MCF 10A (cell line): ENCODE measurements at regions not wholly inside any gene's neighbourhood (a gene's known extent, or its start where the extent isn't known, plus 50 kb on each side); places are given as distances from the start of the nearest gene placed in this dataset.
"Not testable (repeated sequence)": the region's sequence is repeated elsewhere in the genome, so short reads cannot be mapped to it uniquely, and the experiment has no call there.

Experiments
- BruUV-seq: library from RNA; stranded (reverse); fragments of 400-500 nt; replicated peaks from 2 replicates; lab custom pipeline; 2021; lab: Mats Ljungman, UMichigan
- CTCF ChIA-PET: fragments of 300-600 bp; sonication (Branson Sonifier 250); formaldehyde crosslinking; extraction: SDS; loops from one replicate; lab custom pipeline; 2021; ENCODE audit warnings: antibody characterized with exemption, inconsistent platforms; lab: Yijun Ruan, JAX
- POLR2A ChIA-PET: fragments of 300-600, 350-650 bp; sonication (Branson Sonifier 250); formaldehyde crosslinking; extraction: SDS; loops from one replicate; lab custom pipeline; 2020; ENCODE audit warnings: antibody characterized with exemption, inconsistent platforms; lab: Yijun Ruan, JAX
- DNase-seq: peaks from one replicate; pipeline ENCODE4 v3.0.0-alpha.2; 2018; ENCODE audit not compliant: unreplicated experiment
- H3K27ac Mint-ChIP-seq: one replicate; pipeline ENCODE4 v1.8.0; 2022; ENCODE audit warnings: mild to moderate bottlenecking, low read depth, mixed read lengths; ENCODE audit not compliant: unreplicated experiment
- H3K27me3 Mint-ChIP-seq: one replicate; pipeline ENCODE4 v1.8.0; 2022; ENCODE audit warnings: mixed read lengths; ENCODE audit not compliant: insufficient read depth, unreplicated experiment
- H3K36me3 Mint-ChIP-seq: one replicate; pipeline ENCODE4 v1.8.0; 2022; ENCODE audit warnings: mild to moderate bottlenecking, moderate library complexity, mixed read lengths; ENCODE audit not compliant: insufficient read depth, unreplicated experiment
- H3K4me1 Mint-ChIP-seq: one replicate; pipeline ENCODE4 v1.8.0; 2022; ENCODE audit warnings: mixed read lengths; ENCODE audit not compliant: insufficient read depth, unreplicated experiment
- H3K4me3 Mint-ChIP-seq: one replicate; pipeline ENCODE4 v1.8.0; 2022; ENCODE audit warnings: mild to moderate bottlenecking, moderate library complexity, mixed read lengths; ENCODE audit not compliant: unreplicated experiment
- H3K9me3 Mint-ChIP-seq: one replicate; pipeline ENCODE4 v1.8.0; 2022; ENCODE audit warnings: mixed read lengths; ENCODE audit not compliant: unreplicated experiment
- CTCF ChIP-seq: fragments of 200-600 bp; IDR thresholded peaks from one replicate; pipeline ENCODE4 v1.8.0; 2022; ENCODE audit warnings: antibody characterized with exemption, mild to moderate bottlenecking; ENCODE audit not compliant: unreplicated experiment
- intact Hi-C: fragments of 100-400 bp; cut with micrococcal nuclease; formaldehyde crosslinking; loops from 2 replicates; pipeline ENCODE4 v1.14.1; 2022

- H3K27ac Mint-ChIP-seq: no peak overlapping the region
- no peak for TF ChIP-seq CTCF
- ChIA-PET CTCF (no interaction called here), POLR2A (no interaction called here)
- DNase-seq: no peak
- no peaks in the 10 kb centered on the region for H3K9me3 Mint-ChIP-seq
- no peaks in the 10 kb centered on the region for H3K27me3 Mint-ChIP-seq
- intact Hi-C loops: no loop called here
- no peaks in the 10 kb centered on the region for H3K4me1 Mint-ChIP-seq
- no peaks in the 10 kb centered on the region for H3K36me3 Mint-ChIP-seq
- BruUV-seq: no TSS peak
- H3K4me3 Mint-ChIP-seq: no peak overlapping the region
These were observed 1455.7 kb upstream of the CELF2 start for GRCh38 chr10:9561821-9562505.

GRCh38 chr10:9577746-9578145, 1439.9 kb upstream of the CELF2 start:
- Mint-ChIP-seq H3K4me1 (no peaks in the 10 kb centered on the region), H3K4me3 (no peak overlapping the region), H3K27ac (no peak overlapping the region), H3K27me3 (no peaks in the 10 kb centered on the region), H3K36me3 (no peaks in the 10 kb centered on the region), H3K9me3 (no peaks in the 10 kb centered on the region)
- TF ChIP-seq CTCF: no peak
- ChIA-PET POLR2A (interaction anchor here (0.6 kb wide), 1 partner anchor 1542 kb away, joined by 3 read pairs; no protein-coding TSS in a partner anchor), CTCF (no interaction called here)
- DNase-seq: no peak
- BruUV-seq: no TSS peak
- intact Hi-C loops: no loop called here

- Mint-ChIP-seq H3K4me1 (no peaks in the 10 kb centered on the region), H3K36me3 (no peaks in the 10 kb centered on the region), H3K4me3 (no peak overlapping the region), H3K9me3 (no peaks in the 10 kb centered on the region), H3K27ac (no peak overlapping the region), H3K27me3 (no peaks in the 10 kb centered on the region)
- no peak for TF ChIP-seq CTCF
- intact Hi-C loops: no loop called here
- no TSS peak for BruUV-seq
- DNase-seq: peak; percentile 13
- ChIA-PET POLR2A (no interaction called here), CTCF (no interaction called here)
These were observed 1438.5 kb upstream of the CELF2 start for GRCh38 chr10:9579110-9579705.

GRCh38 chr10:9582803-9583202, 1434.9 kb upstream of the CELF2 start:
- H3K9me3 Mint-ChIP-seq, DNase-seq, H3K4me1 Mint-ChIP-seq, H3K27me3 Mint-ChIP-seq, H3K36me3 Mint-ChIP-seq, BruUV-seq, CTCF ChIA-PET, intact Hi-C loops, POLR2A ChIA-PET, H3K4me3 Mint-ChIP-seq, H3K27ac Mint-ChIP-seq: not testable (repeated sequence)
